ENCODE measurements at regions not wholly inside any gene's neighbourhood (a gene's known extent, or its start where the extent isn't known, plus 50 kb on each side); places are given as distances from the start of the nearest gene placed in this dataset.

- no peaks in the 10 kb centered on the region for H3K27me3 ChIP-seq
- H3K9me3 ChIP-seq = peaks cover 0 to 8% of the 10 kb centered on the region in 2 donors
- H3K27ac ChIP-seq = no peak overlapping the region
- H3K4me1 ChIP-seq = no peaks in the 10 kb centered on the region
- intact Hi-C loops (cut with DNase I) = no loop called here
- no peak overlapping the region for H3K4me3 ChIP-seq
- no peak for TF ChIP-seq CTCF (IDR thresholded peaks at IDR 0.05)
- no peak for DNase-seq (ENCODE audit: low spot score in 2 of 2)
- H3K36me3 ChIP-seq = no peaks in the 10 kb centered on the region
Measured at GRCh38 chr2:66317268-66317890, 117.5 kb upstream of the MEIS1 start.

- Histone ChIP-seq H3K36me3 (no peaks in the 10 kb centered on the region), H3K9me3 (peaks cover 0 to 3% of the 10 kb centered on the region in 2 donors), H3K27ac (peak overlapping the region; percentile 7 to 25), H3K4me3 (no peak overlapping the region), H3K27me3 (no peaks in the 10 kb centered on the region), H3K4me1 (peaks cover 0 to 5% of the 10 kb centered on the region in 2 donors)
- no peak for TF ChIP-seq CTCF (IDR thresholded peaks at IDR 0.05)
- DNase-seq (ENCODE audit: low spot score in 2 of 2) = no peak
- intact Hi-C loops (cut with DNase I) = loop anchor here (10.0 kb wide), 1 partner anchor 268 kb away; no protein-coding TSS in a partner anchor
Measured at GRCh38 chr2:66306483-66306882, 128.4 kb upstream of the MEIS1 start.

- Histone ChIP-seq H3K4me3 (no peak overlapping the region), H3K27me3 (no peaks in the 10 kb centered on the region), H3K9me3 (no peaks in the 10 kb centered on the region), H3K27ac (no peak overlapping the region), H3K4me1 (peaks cover 0 to 5% of the 10 kb centered on the region in 2 donors), H3K36me3 (no peaks in the 10 kb centered on the region)
- intact Hi-C loops (cut with DNase I) = loop anchor here (10.0 kb wide), 1 partner anchor 269 kb away; no protein-coding TSS in a partner anchor
- no peak for TF ChIP-seq CTCF (IDR thresholded peaks at IDR 0.05)
- DNase-seq (ENCODE audit: low spot score in 2 of 2) = peak in 1 of 2 donors; percentile 71
Measured at GRCh38 chr2:66305718-66306117, 129.2 kb upstream of the MEIS1 start.

GRCh38 chr2:66303471-66303870 lies 131.5 kb upstream of the MEIS1 start:
- no peak for TF ChIP-seq CTCF (IDR thresholded peaks at IDR 0.05)
- no peak for DNase-seq (ENCODE audit: low spot score in 2 of 2)
- Histone ChIP-seq H3K27ac (no peak overlapping the region), H3K4me1 (peaks cover 0 to 5% of the 10 kb centered on the region in 2 donors), H3K36me3 (no peaks in the 10 kb centered on the region), H3K9me3 (no peaks in the 10 kb centered on the region), H3K27me3 (no peaks in the 10 kb centered on the region), H3K4me3 (no peak overlapping the region)
- intact Hi-C loops (cut with DNase I) = loop anchor here (10.0 kb wide), 1 partner anchor 271 kb away; no protein-coding TSS in a partner anchor

DNA sequence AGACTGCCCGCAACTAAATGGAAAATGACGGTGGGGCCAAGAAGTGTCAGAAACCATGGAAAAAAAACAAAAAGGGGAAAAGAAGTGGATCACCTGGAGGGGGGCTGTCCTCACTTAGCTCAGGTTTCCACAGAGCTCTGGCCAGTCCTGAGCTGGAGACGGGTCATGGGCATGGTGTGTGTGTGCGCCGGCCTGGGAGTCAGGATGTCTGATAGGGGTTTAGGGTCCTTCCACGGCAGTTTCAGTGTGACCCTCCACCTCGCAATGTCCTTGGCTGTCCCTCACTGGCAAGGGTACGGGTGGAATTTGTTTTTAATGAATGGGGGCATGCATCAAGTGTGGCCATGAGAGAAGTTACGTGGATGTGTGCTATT lies 133.2 kb upstream of the MEIS1 start:
- Histone ChIP-seq H3K36me3 (no peaks in the 10 kb centered on the region), H3K9me3 (no peaks in the 10 kb centered on the region), H3K4me3 (peak overlapping the region; percentile 41 to 61), H3K27me3 (no peaks in the 10 kb centered on the region), H3K4me1 (peaks cover 0 to 5% of the 10 kb centered on the region in 2 donors), H3K27ac (peak overlapping the region; percentile 84)
- DNase-seq (ENCODE audit: low spot score in 2 of 2) = no peak
- TF ChIP-seq CTCF (IDR thresholded peaks at IDR 0.05) = no peak
- intact Hi-C loops (cut with DNase I) = loop anchor here (10.0 kb wide), 1 partner anchor 273 kb away; no protein-coding TSS in a partner anchor

All from ascending aorta (tissue), 2 donors.